Pancreas (tissue), 10 donors: ENCODE measurements at regions not wholly inside any gene's neighbourhood (a gene's known extent, or its start where the extent isn't known, plus 50 kb on each side); places are given as distances from the start of the nearest gene placed in this dataset.

Experiments
- ATAC-seq, 4 donors: fragments of 200-7000 bp; cut with Tn5 transposase; one replicate each; pipeline versions ENCODE4 v1.8.0 to v1.9.1; 2020; ENCODE audit warnings: mild to moderate bottlenecking in 4 of 4, moderate library complexity in 4 of 4
- DNase-seq, 6 donors: peaks; one replicate each; pipeline ENCODE4 v3.0.0-alpha.2; 2020
- FAIRE-seq: peaks from 2 replicates; lab custom pipeline; 2012; peaks lifted over from hg19 to GRCh38; lab: Jason Lieb, UNC
- H3K27ac ChIP-seq, 4 donors: fragments of 200-600 bp; sonication (generic); 1 replicate in 3 of 4; 2 replicates in 1 of 4; pipeline versions ENCODE4 v1.5.0 to v1.8.0; 2020
- H3K27me3 ChIP-seq, 4 donors: fragments of 200-600 bp; one replicate each; pipeline ENCODE4 v1.8.0; 2021
- H3K36me3 ChIP-seq, 3 donors: fragments of 200-600 bp; sonication (generic) in 1 of 3; one replicate each; pipeline versions ENCODE4 v1.5.0 to v1.8.0; 2020 to 2021
- H3K4me1 ChIP-seq, 3 donors: fragments of 200-600 bp; one replicate each; pipeline ENCODE4 v1.8.0; 2021
- H3K4me3 ChIP-seq, 4 donors: fragments of 200-600 bp; sonication (generic) in 2 of 4; one replicate each; pipeline versions ENCODE4 v1.5.0 to v1.8.0; 2020 to 2021
- H3K9me3 ChIP-seq, 4 donors: fragments of 200-600 bp; one replicate each; pipeline ENCODE4 v1.8.0; 2021
- WGBS, 2 donors: extraction: QIAGEN DNeasy Blood & Tissue Kit; methylation state at CpG; one replicate each; pipeline ENCODE4 v1.1.7; 2013; 5-methylcytosine and 5-hydroxymethylcytosine counted together
- intact Hi-C, 3 donors: fragments of 100-400 bp; cut with DNase I; formaldehyde crosslinking; loops; one replicate each; pipeline versions ENCODE4 v1.11.1 to v1.14.2; 2022
- TF ChIP-seq, protein P1 (sequence below), 4 donors: fragments of 200-600 bp; sonication (generic) in 3 of 4; IDR thresholded peaks; one replicate each; pipeline versions ENCODE4 v1.5.0 to v1.8.0; 2021; ENCODE audit warnings: antibody characterized with exemption in 4 of 4
- donor health status: healthy with polysubstance abuse.
- donor health status: DM: no; HTN: no; CAD: no; lungs with moderate emphysema.
- donor health status: DM: no; HTN: no; CAD: no.
- donor health status: control.
- donor health status: control.
- donor health status: Bipolar disorder and iron deficiency.
- donor health status: DM: yes; HTN: yes; CAD: no.
- donor health status: DM: no; HTN: no; CAD: no.
- donor health status: DM: no; HTN: no; CAD: no.
- donor health status: DM: yes; HTN: yes; CAD: no.

- Histone ChIP-seq H3K4me3 (no peak overlapping the region), H3K27ac (no peak overlapping the region), H3K27me3 (no peaks in the 10 kb centered on the region), H3K36me3 (no peaks in the 10 kb centered on the region), H3K9me3 (no peaks in the 10 kb centered on the region), H3K4me1 (no peaks in the 10 kb centered on the region)
- TF ChIP-seq, protein P1, sequence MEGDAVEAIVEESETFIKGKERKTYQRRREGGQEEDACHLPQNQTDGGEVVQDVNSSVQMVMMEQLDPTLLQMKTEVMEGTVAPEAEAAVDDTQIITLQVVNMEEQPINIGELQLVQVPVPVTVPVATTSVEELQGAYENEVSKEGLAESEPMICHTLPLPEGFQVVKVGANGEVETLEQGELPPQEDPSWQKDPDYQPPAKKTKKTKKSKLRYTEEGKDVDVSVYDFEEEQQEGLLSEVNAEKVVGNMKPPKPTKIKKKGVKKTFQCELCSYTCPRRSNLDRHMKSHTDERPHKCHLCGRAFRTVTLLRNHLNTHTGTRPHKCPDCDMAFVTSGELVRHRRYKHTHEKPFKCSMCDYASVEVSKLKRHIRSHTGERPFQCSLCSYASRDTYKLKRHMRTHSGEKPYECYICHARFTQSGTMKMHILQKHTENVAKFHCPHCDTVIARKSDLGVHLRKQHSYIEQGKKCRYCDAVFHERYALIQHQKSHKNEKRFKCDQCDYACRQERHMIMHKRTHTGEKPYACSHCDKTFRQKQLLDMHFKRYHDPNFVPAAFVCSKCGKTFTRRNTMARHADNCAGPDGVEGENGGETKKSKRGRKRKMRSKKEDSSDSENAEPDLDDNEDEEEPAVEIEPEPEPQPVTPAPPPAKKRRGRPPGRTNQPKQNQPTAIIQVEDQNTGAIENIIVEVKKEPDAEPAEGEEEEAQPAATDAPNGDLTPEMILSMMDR (IDR thresholded peaks at IDR 0.05): no peak
- peak in 1 of 4 donors; percentile 37 for ATAC-seq
- intact Hi-C loops: no loop called here
- FAIRE-seq: no peak
- WGBS, 2 donors: 68 to 88% methylated on average over 1 of the region's 1 CpG
- DNase-seq: no peak
These were observed 231.0 kb upstream of the ATP2B1 start for GRCh38 chr12:89939522-89940215.

DNA sequence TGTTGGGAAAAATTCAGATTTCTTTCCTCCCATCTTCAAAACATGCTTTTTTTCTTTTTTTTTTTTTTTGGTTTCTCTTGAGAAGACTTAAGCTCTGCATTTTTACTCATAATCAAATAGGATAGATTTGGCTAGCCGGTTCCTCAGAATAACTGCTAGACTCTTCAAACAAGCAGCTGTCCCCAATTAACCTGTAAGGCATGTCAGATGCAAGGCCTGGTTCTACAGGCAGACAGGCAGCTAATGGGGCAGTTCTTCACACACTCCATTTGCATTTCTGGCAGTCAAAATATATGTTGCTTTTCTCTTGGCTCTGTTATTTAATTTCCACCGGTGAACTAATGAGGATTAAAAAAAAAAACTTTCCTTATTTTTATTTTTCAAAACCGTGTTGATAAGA, 228.0 kb upstream of the ATP2B1 start:
- H3K4me3 ChIP-seq: no peak overlapping the region
- no peaks in the 10 kb centered on the region for H3K4me1 ChIP-seq
- no peak for DNase-seq
- no peak for ATAC-seq
- intact Hi-C loops: no loop called here
- no peaks in the 10 kb centered on the region for H3K9me3 ChIP-seq
- no peaks in the 10 kb centered on the region for H3K36me3 ChIP-seq
- no peak for FAIRE-seq
- no peak overlapping the region for H3K27ac ChIP-seq
- no peaks in the 10 kb centered on the region for H3K27me3 ChIP-seq
- TF ChIP-seq, protein P1 (IDR thresholded peaks at IDR 0.05): no peak
- 49 to 59% methylated on average over 3 of the region's 3 CpGs for WGBS, 2 donors

DNA sequence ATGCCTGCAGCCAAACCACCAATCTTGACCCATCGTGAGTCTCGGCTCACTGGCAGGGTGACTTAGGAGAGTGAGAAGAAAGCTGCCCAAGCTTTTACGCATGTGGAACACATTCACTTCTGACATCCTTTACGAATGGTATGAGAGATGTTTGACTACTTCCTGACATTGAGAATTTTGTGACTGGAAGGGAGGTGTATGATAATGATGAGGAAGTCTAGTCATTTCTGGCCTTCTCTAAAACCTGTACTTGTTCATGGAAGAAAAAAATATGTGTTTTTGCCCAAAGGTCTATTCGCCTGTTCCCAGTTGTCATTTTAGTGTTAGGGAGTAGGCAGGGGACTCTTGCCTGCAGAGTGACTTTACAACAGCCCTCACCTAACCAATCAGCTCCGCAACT, 227.2 kb upstream of the ATP2B1 start:
- FAIRE-seq (no peak), ATAC-seq (no peak), DNase-seq (no peak)
- no peaks in the 10 kb centered on the region for H3K9me3 ChIP-seq
- no peak overlapping the region for H3K4me3 ChIP-seq
- intact Hi-C loops: no loop called here
- no peaks in the 10 kb centered on the region for H3K4me1 ChIP-seq
- no peaks in the 10 kb centered on the region for H3K27me3 ChIP-seq
- TF ChIP-seq, protein P1 (IDR thresholded peaks at IDR 0.05): no peak
- H3K36me3 ChIP-seq: no peaks in the 10 kb centered on the region
- H3K27ac ChIP-seq: no peak overlapping the region
- 86% methylated on average over 6 of the region's 6 CpGs for WGBS, 2 donors

DNA sequence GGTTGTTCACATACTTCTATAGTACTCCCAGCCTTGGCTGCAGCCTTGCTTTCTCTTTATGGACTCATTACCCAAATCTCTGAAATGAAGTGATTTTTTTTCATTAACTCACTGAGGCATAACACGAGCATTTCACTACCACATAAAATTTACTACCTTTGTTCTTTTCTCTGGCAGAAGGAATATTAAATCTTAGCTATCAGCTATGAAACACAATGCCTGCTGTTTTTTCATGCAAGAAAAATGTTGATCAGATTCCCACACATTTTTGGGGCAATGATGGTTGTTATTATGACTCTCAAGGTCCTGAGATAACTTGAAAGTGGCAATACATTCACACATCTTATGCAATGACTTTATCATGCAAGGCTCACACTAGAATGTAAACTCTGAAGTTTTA, 225.3 kb upstream of the ATP2B1 start:
- ATAC-seq: no peak
- intact Hi-C loops: no loop called here

DNA sequence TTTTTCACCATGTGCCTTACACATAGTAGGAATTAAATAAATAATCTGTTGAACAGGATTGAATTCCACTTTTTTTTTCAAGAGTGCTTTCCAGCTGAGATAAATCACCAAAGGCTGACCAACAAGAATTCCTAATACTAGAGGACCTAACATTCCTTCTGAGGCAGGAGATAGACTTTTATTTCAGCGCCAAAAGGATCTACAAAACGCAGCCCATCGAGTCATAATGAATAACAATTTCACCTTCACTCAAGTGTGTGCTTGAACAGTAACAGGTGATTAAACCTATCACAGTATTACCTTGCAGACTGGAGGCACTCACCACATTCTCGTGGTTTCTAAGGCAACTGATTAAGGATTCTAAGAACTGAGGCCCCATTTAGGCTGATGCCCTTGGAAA, 224.3 kb upstream of the ATP2B1 start:
- Histone ChIP-seq H3K4me3 (no peak overlapping the region), H3K27ac (no peak overlapping the region), H3K4me1 (no peaks in the 10 kb centered on the region), H3K27me3 (no peaks in the 10 kb centered on the region), H3K36me3 (no peaks in the 10 kb centered on the region), H3K9me3 (no peaks in the 10 kb centered on the region)
- ATAC-seq: no peak
- TF ChIP-seq, protein P1 (IDR thresholded peaks at IDR 0.05): no peak
- intact Hi-C loops: no loop called here
- no peak for FAIRE-seq
- WGBS, 2 donors: 49 to 60% methylated on average over 4 of the region's 4 CpGs
- DNase-seq: no peak

More for the DNA sequence above, 225.3 kb upstream of the ATP2B1 start:
- DNase-seq (no peak), FAIRE-seq (no peak)
- H3K36me3 ChIP-seq: no peaks in the 10 kb centered on the region
- no peaks in the 10 kb centered on the region for H3K9me3 ChIP-seq
- H3K27me3 ChIP-seq: no peaks in the 10 kb centered on the region
- no peak overlapping the region for H3K4me3 ChIP-seq
- 49 to 56% methylated on average over 1 of the region's 1 CpG for WGBS, 2 donors
- H3K4me1 ChIP-seq: no peaks in the 10 kb centered on the region
- no peak overlapping the region for H3K27ac ChIP-seq
- TF ChIP-seq, protein P1 (IDR thresholded peaks at IDR 0.05): no peak
